Testis (tissue), 2 donors: ENCODE measurements at regions not wholly inside any gene's neighbourhood (a gene's known extent, or its start where the extent isn't known, plus 50 kb on each side); places are given as distances from the start of the nearest gene placed in this dataset.

Experiments
- DNase-seq: peaks from one replicate; pipeline ENCODE4 v3.0.0-alpha.2; 2019
- H3K27ac ChIP-seq, 2 donors: fragments of 200-600 bp; sonication (generic); one replicate each; pipeline ENCODE4 v1.5.1; 2019
- H3K27me3 ChIP-seq: fragments of 200-600 bp; sonication (generic); one replicate; pipeline ENCODE4 v1.5.1; 2019
- H3K36me3 ChIP-seq: fragments of 200-600 bp; sonication (generic); one replicate; pipeline ENCODE4 v1.5.1; 2017; ENCODE audit warnings: low read depth; ENCODE audit errors: missing control alignments
- H3K4me1 ChIP-seq: fragments of 200-600 bp; sonication (generic); one replicate; pipeline ENCODE4 v1.5.1; 2019
- H3K4me3 ChIP-seq, 2 donors: fragments of 200-600 bp; sonication (generic); one replicate each; pipeline ENCODE4 v1.5.1; 2017 to 2019
- H3K9me3 ChIP-seq: fragments of 200-600 bp; sonication (generic); one replicate; pipeline ENCODE4 v1.5.1; 2017
- CTCF ChIP-seq, 3 experiments: fragments of 450-650 bp in 2 of 3; fragments of 200-600 bp in 1 of 3; sonication (generic) in 1 of 3; IDR thresholded peaks; one replicate each; pipeline ENCODE4 v1.5.1; 2016 to 2019; ENCODE audit warnings: antibody characterized with exemption in 3 of 3, mild to moderate bottlenecking in 2 of 3, moderate library complexity in 1 of 3
- POLR2A ChIP-seq: fragments of 450-650 bp; IDR thresholded peaks from one replicate; pipeline ENCODE4 v1.6.1; 2017; ENCODE audit warnings: antibody characterized with exemption, mild to moderate bottlenecking, moderate library complexity
- WGBS, 2 donors: methylation state at CpG; one replicate each; pipeline ENCODE4 v1.1.5; 2018; 5-methylcytosine and 5-hydroxymethylcytosine counted together
- intact Hi-C: fragments of 100-400 bp; cut with DNase I; formaldehyde crosslinking; loops from one replicate; pipeline ENCODE4 v1.15.1; 2023; ENCODE audit warnings: low total_unique reads

- intact Hi-C loops, result no loop called here
- H3K27ac ChIP-seq, result no peak overlapping the region
- WGBS, 2 donors, result 88 to 92% methylated on average over 1 of the region's 1 CpG
- no peaks in the 10 kb centered on the region for H3K36me3 ChIP-seq
- no peaks in the 10 kb centered on the region for H3K27me3 ChIP-seq
- H3K4me3 ChIP-seq, result no peak overlapping the region
- DNase-seq, result no peak
- no peaks in the 10 kb centered on the region for H3K9me3 ChIP-seq
- no peaks in the 10 kb centered on the region for H3K4me1 ChIP-seq
- no peak for TF ChIP-seq CTCF (IDR thresholded peaks at IDR 0.05)
These were observed 525.4 kb downstream of the GALC start for GRCh38 chr14:87467578-87467977.

GRCh38 chr14:87465770-87466169 is 527.2 kb downstream of the GALC start:
- TF ChIP-seq CTCF (IDR thresholded peaks at IDR 0.05), result no peak
- no peak for TF ChIP-seq POLR2A
- no peaks in the 10 kb centered on the region for H3K4me1 ChIP-seq
- H3K27me3 ChIP-seq, result no peaks in the 10 kb centered on the region
- H3K9me3 ChIP-seq, result no peaks in the 10 kb centered on the region
- intact Hi-C loops, result no loop called here
- no peak for DNase-seq
- no peak overlapping the region for H3K27ac ChIP-seq
- 81 to 88% methylated on average over 4 of the region's 4 CpGs for WGBS, 2 donors
- no peak overlapping the region for H3K4me3 ChIP-seq
- H3K36me3 ChIP-seq, result no peaks in the 10 kb centered on the region

GRCh38 chr14:87461704-87462103 is 531.3 kb downstream of the GALC start:
- DNase-seq, result no peak
- intact Hi-C loops, result no loop called here
- Histone ChIP-seq H3K27ac (no peak overlapping the region), H3K27me3 (no peaks in the 10 kb centered on the region), H3K36me3 (no peaks in the 10 kb centered on the region), H3K4me3 (no peak overlapping the region), H3K4me1 (no peaks in the 10 kb centered on the region), H3K9me3 (no peaks in the 10 kb centered on the region)
- WGBS, 2 donors, result 83 to 86% methylated on average over 6 of the region's 6 CpGs
- TF ChIP-seq CTCF (IDR thresholded peaks at IDR 0.05), result no peak
- no peak for TF ChIP-seq POLR2A

GRCh38 chr14:87457720-87458119 is 535.3 kb downstream of the GALC start:
- Histone ChIP-seq H3K9me3 (no peaks in the 10 kb centered on the region), H3K36me3 (no peaks in the 10 kb centered on the region), H3K27me3 (no peaks in the 10 kb centered on the region), H3K27ac (no peak overlapping the region), H3K4me1 (no peaks in the 10 kb centered on the region), H3K4me3 (no peak overlapping the region)
- DNase-seq, result no peak
- TF ChIP-seq CTCF (IDR thresholded peaks at IDR 0.05) (no peak), POLR2A (no peak)
- WGBS, 2 donors, result 77 to 84% methylated on average over 6 of the region's 6 CpGs
- intact Hi-C loops, result no loop called here

GRCh38 chr14:87450193-87450592 is 542.8 kb downstream of the GALC start:
- no peaks in the 10 kb centered on the region for H3K4me1 ChIP-seq
- H3K27ac ChIP-seq, result no peak overlapping the region
- H3K9me3 ChIP-seq, result no peaks in the 10 kb centered on the region
- TF ChIP-seq POLR2A, result no peak
- no peak for TF ChIP-seq CTCF (IDR thresholded peaks at IDR 0.05)
- H3K4me3 ChIP-seq, result no peak overlapping the region
- 88 to 99% methylated on average over 3 of the region's 3 CpGs for WGBS, 2 donors
- no peaks in the 10 kb centered on the region for H3K36me3 ChIP-seq
- no peak for DNase-seq
- intact Hi-C loops, result no loop called here
- H3K27me3 ChIP-seq, result no peaks in the 10 kb centered on the region
